H9 (cell line): ENCODE measurements at regions not wholly inside any gene's neighbourhood (a gene's known extent, or its start where the extent isn't known, plus 50 kb on each side); places are given as distances from the start of the nearest gene placed in this dataset.

Experiments
- DNase-seq: peaks from one replicate; pipeline ENCODE4 v3.0.0-alpha.2; 2017
- H2AFZ ChIP-seq: one replicate; pipeline ENCODE4 v1.6.1; 2013; ENCODE audit warnings: mild to moderate bottlenecking, low read length, control low read depth, moderate library complexity
- H2AK5ac ChIP-seq: 2 replicates; pipeline ENCODE4 v1.6.1; 2013; ENCODE audit warnings: low read length, control low read depth, mixed read lengths; ENCODE audit not compliant: insufficient read length
- H2BK120ac ChIP-seq: one replicate; pipeline ENCODE4 v1.6.1; 2013; ENCODE audit warnings: low read depth, mild to moderate bottlenecking, low read length, control low read depth, inconsistent platforms; ENCODE audit not compliant: poor library complexity, severe bottlenecking
- H2BK12ac ChIP-seq: 2 replicates; pipeline ENCODE4 v1.6.1; 2013; ENCODE audit warnings: low read length, control low read depth, mixed read lengths, low read depth; ENCODE audit not compliant: insufficient read length
- H2BK15ac ChIP-seq: 2 replicates; pipeline ENCODE4 v1.6.1; 2013; ENCODE audit warnings: low read depth, low read length, control low read depth
- H2BK20ac ChIP-seq: one replicate; pipeline ENCODE4 v1.6.1; 2013; ENCODE audit warnings: low read depth, mild to moderate bottlenecking, low read length, control low read depth, inconsistent platforms; ENCODE audit not compliant: poor library complexity, severe bottlenecking
- H2BK5ac ChIP-seq: 2 replicates; pipeline ENCODE4 v1.6.1; 2013; ENCODE audit warnings: low read length, control low read depth, mixed read lengths; ENCODE audit not compliant: insufficient read length
- H3K14ac ChIP-seq: 2 replicates; pipeline ENCODE4 v1.6.1; 2013; ENCODE audit warnings: low read length, control low read depth; ENCODE audit not compliant: insufficient read depth
- H3K18ac ChIP-seq: 2 replicates; pipeline ENCODE4 v1.6.1; 2013; ENCODE audit warnings: low read depth, mild to moderate bottlenecking, mixed read lengths, low read length, control low read depth; ENCODE audit not compliant: insufficient read length
- H3K23ac ChIP-seq: 2 replicates; pipeline ENCODE4 v1.6.1; 2013; ENCODE audit warnings: low read length, control low read depth, mixed read lengths, low read depth; ENCODE audit not compliant: insufficient read length
- H3K23me2 ChIP-seq: 2 replicates; pipeline ENCODE4 v1.6.1; 2013; ENCODE audit warnings: low read depth, mild to moderate bottlenecking, mixed read lengths, low read length, control low read depth; ENCODE audit not compliant: insufficient read length, poor library complexity, severe bottlenecking
- H3K27ac ChIP-seq: 2 replicates; pipeline ENCODE4 v1.5.1; 2013; ENCODE audit warnings: low read length, control low read depth, mixed read lengths, low read depth; ENCODE audit not compliant: insufficient read length
- H3K27me3 ChIP-seq: 2 replicates; pipeline ENCODE4 v1.6.1; 2013; ENCODE audit warnings: low read length, control low read depth, inconsistent platforms; ENCODE audit not compliant: insufficient read depth
- H3K4ac ChIP-seq: 2 replicates; pipeline ENCODE4 v1.6.1; 2013; ENCODE audit warnings: low read depth, mild to moderate bottlenecking, control low read depth, inconsistent platforms, low read length, moderate library complexity
- H3K4me1 ChIP-seq: 2 replicates; pipeline ENCODE4 v1.6.1; 2013; ENCODE audit warnings: low read length, control low read depth, inconsistent platforms; ENCODE audit not compliant: insufficient read depth
- H3K4me2 ChIP-seq: 2 replicates; pipeline ENCODE4 v1.6.1; 2013; ENCODE audit warnings: low read length, control low read depth, mixed read lengths; ENCODE audit not compliant: insufficient read length, insufficient read depth
- H3K56ac ChIP-seq: 2 replicates; pipeline ENCODE4 v1.6.1; 2013; ENCODE audit warnings: low read depth, mild to moderate bottlenecking, mixed read lengths, low read length, control low read depth; ENCODE audit not compliant: insufficient read length
- H3K79me1 ChIP-seq: 2 replicates; pipeline ENCODE4 v1.6.1; 2013; ENCODE audit warnings: low read depth, mild to moderate bottlenecking, moderate library complexity, low read length, control low read depth, inconsistent platforms; ENCODE audit not compliant: insufficient read depth, poor library complexity, severe bottlenecking
- H3K79me2 ChIP-seq: 2 replicates; pipeline ENCODE4 v1.6.1; 2013; ENCODE audit warnings: low read length, control low read depth, inconsistent platforms; ENCODE audit not compliant: insufficient read depth
- H3K9ac ChIP-seq: 2 replicates; pipeline ENCODE4 v1.6.1; 2013; ENCODE audit warnings: low read length, control low read depth, mixed read lengths; ENCODE audit not compliant: insufficient read length; ENCODE audit errors: extremely low read depth
- H3K9me3 ChIP-seq: one replicate; pipeline ENCODE4 v1.6.1; 2013; ENCODE audit warnings: low read depth, low read length, inconsistent platforms; ENCODE audit not compliant: control insufficient read depth
- H3T11ph ChIP-seq: one replicate; pipeline ENCODE4 v1.6.1; 2013; ENCODE audit warnings: mild to moderate bottlenecking, low read length, control low read depth, inconsistent platforms
- H4K20me1 ChIP-seq: one replicate; pipeline ENCODE4 v1.6.1; 2013; ENCODE audit not compliant: control insufficient read depth, insufficient read length, insufficient read depth
- H4K5ac ChIP-seq: 2 replicates; pipeline ENCODE4 v1.6.1; 2013; ENCODE audit warnings: low read depth, mild to moderate bottlenecking, mixed read lengths, low read length, control low read depth; ENCODE audit not compliant: insufficient read length
- H4K8ac ChIP-seq: replicated peaks from 2 replicates; pipeline ENCODE4 v1.6.1; 2013; ENCODE audit warnings: low read length, control low read depth, mixed read lengths, low read depth; ENCODE audit not compliant: insufficient read length
- H4K91ac ChIP-seq: 2 replicates; pipeline ENCODE4 v1.6.1; 2013; ENCODE audit warnings: low read depth, mild to moderate bottlenecking, moderate library complexity, mixed read lengths, low read length, control low read depth; ENCODE audit not compliant: insufficient read length
- H3K27ac Mint-ChIP-seq, 3 experiments: 2 replicates in 2 of 3; 3 replicates in 1 of 3; pipeline ENCODE4 v1.8.0; 2020 to 2021; ENCODE audit warnings: mixed read lengths in 3 of 3, mild to moderate bottlenecking in 1 of 3, moderate library complexity in 1 of 3
- H3K27me3 Mint-ChIP-seq: 2 replicates; pipeline ENCODE4 v1.8.0; 2021; ENCODE audit warnings: low read depth, mild to moderate bottlenecking, moderate library complexity, mixed read lengths
- H3K36me3 Mint-ChIP-seq, 3 experiments: 2 replicates in 2 of 3; 3 replicates in 1 of 3; pipeline ENCODE4 v1.8.0; 2020 to 2021; ENCODE audit warnings: low read depth in 3 of 3, mixed read lengths in 3 of 3; ENCODE audit not compliant: insufficient read depth in 1 of 3
- H3K4me1 Mint-ChIP-seq, 2 experiments: 2 replicates each; pipeline ENCODE4 v1.8.0; 2020; ENCODE audit warnings: mixed read lengths in 2 of 2
- H3K4me3 Mint-ChIP-seq, 2 experiments: 2 replicates in 1 of 2; 3 replicates in 1 of 2; pipeline ENCODE4 v1.8.0; 2020 to 2021; ENCODE audit warnings: mild to moderate bottlenecking in 2 of 2, mixed read lengths in 2 of 2, moderate library complexity in 1 of 2
- H3K9me3 Mint-ChIP-seq, 2 experiments: 2 replicates in 1 of 2; 3 replicates in 1 of 2; pipeline ENCODE4 v1.8.0; 2020; ENCODE audit warnings: mild to moderate bottlenecking in 2 of 2, mixed read lengths in 2 of 2, moderate library complexity in 1 of 2
- CTCF ChIP-seq: fragments of 200-600 bp; sonication (generic); conservative IDR thresholded peaks from 3 replicates; pipeline ENCODE4 v1.8.0; 2021; ENCODE audit warnings: antibody characterized with exemption, mild to moderate bottlenecking
- WGBS: extraction: QIAGEN DNeasy Blood & Tissue Kit; methylation state at CpG from one replicate; pipeline ENCODE4 v1.1.7; 2013; ENCODE audit warnings: missing lambda C conversion rate, low lambda C conversion rate, mixed read lengths; ENCODE audit not compliant: insufficient read length; ENCODE audit errors: extremely low coverage; 5-methylcytosine and 5-hydroxymethylcytosine counted together

- H3K4me1 Mint-ChIP-seq, result peaks cover 25 to 34% of the 10 kb centered on the region in 2 experiments
- Histone ChIP-seq H4K5ac (no peak overlapping the region), H2AFZ (no peak overlapping the region), H3K4me1 (no peaks in the 10 kb centered on the region), H3K23me2 (no peaks in the 10 kb centered on the region), H3K56ac (no peak overlapping the region), H4K8ac (no peak overlapping the region), H2AK5ac (no peak overlapping the region), H3K9ac (no peak overlapping the region), H3K9me3 (peaks cover 3% of the 10 kb centered on the region), H3K23ac (no peak overlapping the region), H2BK20ac (no peak overlapping the region), H4K91ac (no peak overlapping the region), H2BK5ac (no peak overlapping the region), H3K14ac (no peak overlapping the region), H3K18ac (no peak overlapping the region), H2BK12ac (no peak overlapping the region), H3K79me1 (no peaks in the 10 kb centered on the region), H3K27me3 (no peaks in the 10 kb centered on the region), H2BK15ac (no peak overlapping the region), H3K27ac (no peak overlapping the region), H3K4me2 (no peak overlapping the region), H2BK120ac (no peak overlapping the region), H3K79me2 (no peaks in the 10 kb centered on the region), H3T11ph (no peak overlapping the region), H4K20me1 (no peaks in the 10 kb centered on the region), H3K4ac (no peak overlapping the region)
- no peak for DNase-seq
- peaks cover 0 to 23% of the 10 kb centered on the region in 2 experiments; a peak in 4 of 5 replicates for H3K9me3 Mint-ChIP-seq
- WGBS, result 100% methylated on average over 1 of the region's 4 CpGs
- peaks cover 4% of the 10 kb centered on the region for H3K27me3 Mint-ChIP-seq
- no peak overlapping the region for H3K4me3 Mint-ChIP-seq
- H3K27ac Mint-ChIP-seq, result no peak overlapping the region
- TF ChIP-seq CTCF, result no peak
- H3K36me3 Mint-ChIP-seq, result no peaks in the 10 kb centered on the region
Measured at GRCh38 chrX:20527041-20527440, 260.3 kb upstream of the RPS6KA3 start.
